Vagina (tissue), 2 donors: ENCODE measurements at regions not wholly inside any gene's neighbourhood (a gene's known extent, or its start where the extent isn't known, plus 50 kb on each side); places are given as distances from the start of the nearest gene placed in this dataset.

Experiments
- POLR2A ChIP-seq, 2 donors: fragments of 450-650 bp; IDR thresholded peaks; one replicate each; pipeline ENCODE4 v1.6.1; 2017; ENCODE audit warnings: antibody characterized with exemption in 2 of 2, mild to moderate bottlenecking in 2 of 2, moderate library complexity in 2 of 2
- POLR2AphosphoS5 ChIP-seq, 2 donors: sonication (generic); formaldehyde crosslinking; IDR thresholded peaks; one replicate each; pipeline ENCODE4 v1.9.0; 2017; ENCODE audit warnings: antibody characterized with exemption in 2 of 2, mild to moderate bottlenecking in 2 of 2, low read depth in 1 of 2; ENCODE audit not compliant: insufficient read depth in 1 of 2
- TF ChIP-seq, protein P1 (sequence below), 3 experiments: fragments of 450-650 bp in 2 of 3; fragments of 200-600 bp in 1 of 3; sonication (generic) in 1 of 3; IDR thresholded peaks; one replicate each; pipeline ENCODE4 v1.5.1; 2017 to 2019; ENCODE audit warnings: antibody characterized with exemption in 3 of 3, mild to moderate bottlenecking in 2 of 3, moderate library complexity in 2 of 3

DNA sequence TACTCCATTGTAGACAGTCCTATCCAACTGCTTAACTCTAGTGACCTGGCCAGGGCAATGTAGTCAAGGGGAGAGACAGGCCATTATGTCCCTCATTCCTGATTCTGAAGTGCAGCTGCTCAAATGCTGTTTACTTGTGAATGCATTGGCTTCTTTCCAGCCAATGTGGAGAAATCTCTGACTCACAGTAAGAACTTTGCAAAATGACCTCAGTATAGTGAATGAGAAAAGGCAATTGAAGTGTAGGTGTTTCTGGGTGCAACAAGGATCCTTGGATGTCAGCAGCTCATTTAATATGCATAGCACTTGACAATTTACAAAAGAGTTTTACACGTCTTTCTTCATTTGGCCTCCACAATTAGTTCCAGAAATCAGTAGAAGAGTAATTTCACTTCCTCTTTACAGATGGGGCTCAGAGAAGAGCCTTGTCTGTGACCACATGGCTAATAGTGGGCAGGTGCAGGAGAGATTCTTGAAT, 367.2 kb downstream of the OSTF1 start:
- TF ChIP-seq, protein P1, sequence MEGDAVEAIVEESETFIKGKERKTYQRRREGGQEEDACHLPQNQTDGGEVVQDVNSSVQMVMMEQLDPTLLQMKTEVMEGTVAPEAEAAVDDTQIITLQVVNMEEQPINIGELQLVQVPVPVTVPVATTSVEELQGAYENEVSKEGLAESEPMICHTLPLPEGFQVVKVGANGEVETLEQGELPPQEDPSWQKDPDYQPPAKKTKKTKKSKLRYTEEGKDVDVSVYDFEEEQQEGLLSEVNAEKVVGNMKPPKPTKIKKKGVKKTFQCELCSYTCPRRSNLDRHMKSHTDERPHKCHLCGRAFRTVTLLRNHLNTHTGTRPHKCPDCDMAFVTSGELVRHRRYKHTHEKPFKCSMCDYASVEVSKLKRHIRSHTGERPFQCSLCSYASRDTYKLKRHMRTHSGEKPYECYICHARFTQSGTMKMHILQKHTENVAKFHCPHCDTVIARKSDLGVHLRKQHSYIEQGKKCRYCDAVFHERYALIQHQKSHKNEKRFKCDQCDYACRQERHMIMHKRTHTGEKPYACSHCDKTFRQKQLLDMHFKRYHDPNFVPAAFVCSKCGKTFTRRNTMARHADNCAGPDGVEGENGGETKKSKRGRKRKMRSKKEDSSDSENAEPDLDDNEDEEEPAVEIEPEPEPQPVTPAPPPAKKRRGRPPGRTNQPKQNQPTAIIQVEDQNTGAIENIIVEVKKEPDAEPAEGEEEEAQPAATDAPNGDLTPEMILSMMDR (IDR thresholded peaks at IDR 0.05) = no peak
- TF ChIP-seq POLR2A (IDR thresholded peaks at IDR 0.05) (no peak), POLR2AphosphoS5 (IDR thresholded peaks at IDR 0.05; ENCODE audit: insufficient read depth in 1 of 2, low read depth in 1 of 2) (no peak)
